Activated naive CD4-positive, alpha-beta T cell (primary cell): ENCODE measurements at regions not wholly inside any gene's neighbourhood (a gene's known extent, or its start where the extent isn't known, plus 50 kb on each side); places are given as distances from the start of the nearest gene placed in this dataset.

Experiments used
- DNase-seq, 4 experiments: peaks; one replicate each; lab custom pipeline; 2025; lab: John Stamatoyannopoulos, UW

GRCh38 chr6:131383421-131384411, 189.3 kb upstream of the ARG1 start:
- no peak for DNase-seq

- no peak for DNase-seq
These were observed 185.2 kb upstream of the ARG1 start for GRCh38 chr6:131387562-131388447.

- DNase-seq, result no peak
These were observed 182.7 kb upstream of the ARG1 start for GRCh38 chr6:131390322-131390721.

- no peak for DNase-seq
These were observed 181.9 kb upstream of the ARG1 start for GRCh38 chr6:131391116-131391515.

GRCh38 chr6:131393433-131393832, 179.6 kb upstream of the ARG1 start:
- DNase-seq, result no peak

GRCh38 chr6:131394768-131395432, 178.1 kb upstream of the ARG1 start:
- DNase-seq, result no peak

GRCh38 chr6:131398176-131398575, 174.8 kb upstream of the ARG1 start:
- no peak for DNase-seq

- DNase-seq, result no peak
These were observed 173.6 kb upstream of the ARG1 start for GRCh38 chr6:131399433-131399832.

- no peak for DNase-seq
These were observed 172.8 kb upstream of the ARG1 start for GRCh38 chr6:131400054-131400778.

GRCh38 chr6:131400779-131401496, 172.1 kb upstream of the ARG1 start:
- DNase-seq, result no peak

GRCh38 chr6:131408811-131409210, 164.2 kb upstream of the ARG1 start:
- no peak for DNase-seq

- DNase-seq, result no peak
These were observed 162.2 kb upstream of the ARG1 start for GRCh38 chr6:131410785-131411184.

- DNase-seq, result no peak
These were observed 159.8 kb upstream of the ARG1 start for GRCh38 chr6:131412960-131413830.

- DNase-seq, result no peak
These were observed 159.2 kb upstream of the ARG1 start for GRCh38 chr6:131413831-131414191.

- no peak for DNase-seq
These were observed 158.1 kb upstream of the ARG1 start for GRCh38 chr6:131414956-131415355.

- no peak for DNase-seq
These were observed 154.6 kb upstream of the ARG1 start for GRCh38 chr6:131418441-131418840.

GRCh38 chr6:131419702-131420101, 153.3 kb upstream of the ARG1 start:
- no peak for DNase-seq

GRCh38 chr6:131424016-131424415, 149.0 kb upstream of the ARG1 start:
- DNase-seq, result no peak

GRCh38 chr6:131424475-131424874, 148.6 kb upstream of the ARG1 start:
- DNase-seq, result no peak
